ENCODE measurements at regions not wholly inside any gene's neighbourhood (a gene's known extent, or its start where the extent isn't known, plus 50 kb on each side); places are given as distances from the start of the nearest gene placed in this dataset.

DNA sequence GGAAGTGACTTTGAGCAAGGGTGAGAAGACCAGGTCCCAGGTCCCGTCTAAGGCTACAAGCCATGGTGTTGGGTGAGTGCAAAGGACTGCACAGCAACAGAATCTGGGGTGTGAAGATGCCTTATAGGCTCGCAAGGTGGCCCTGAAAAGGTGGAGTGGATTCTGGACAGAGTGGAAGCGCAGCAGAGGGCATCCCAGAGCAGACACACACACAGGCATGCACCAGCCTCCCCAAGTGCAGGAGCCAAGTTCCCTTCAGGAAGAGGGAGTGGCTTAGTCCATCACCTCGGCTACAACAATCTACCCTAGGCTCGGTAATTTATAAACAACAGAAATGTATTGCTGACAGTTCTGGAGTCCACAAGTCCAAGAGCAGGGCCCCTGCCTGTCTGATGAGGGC, 180.1 kb upstream of the PDE10A start:
- TF ChIP-seq, protein P1, sequence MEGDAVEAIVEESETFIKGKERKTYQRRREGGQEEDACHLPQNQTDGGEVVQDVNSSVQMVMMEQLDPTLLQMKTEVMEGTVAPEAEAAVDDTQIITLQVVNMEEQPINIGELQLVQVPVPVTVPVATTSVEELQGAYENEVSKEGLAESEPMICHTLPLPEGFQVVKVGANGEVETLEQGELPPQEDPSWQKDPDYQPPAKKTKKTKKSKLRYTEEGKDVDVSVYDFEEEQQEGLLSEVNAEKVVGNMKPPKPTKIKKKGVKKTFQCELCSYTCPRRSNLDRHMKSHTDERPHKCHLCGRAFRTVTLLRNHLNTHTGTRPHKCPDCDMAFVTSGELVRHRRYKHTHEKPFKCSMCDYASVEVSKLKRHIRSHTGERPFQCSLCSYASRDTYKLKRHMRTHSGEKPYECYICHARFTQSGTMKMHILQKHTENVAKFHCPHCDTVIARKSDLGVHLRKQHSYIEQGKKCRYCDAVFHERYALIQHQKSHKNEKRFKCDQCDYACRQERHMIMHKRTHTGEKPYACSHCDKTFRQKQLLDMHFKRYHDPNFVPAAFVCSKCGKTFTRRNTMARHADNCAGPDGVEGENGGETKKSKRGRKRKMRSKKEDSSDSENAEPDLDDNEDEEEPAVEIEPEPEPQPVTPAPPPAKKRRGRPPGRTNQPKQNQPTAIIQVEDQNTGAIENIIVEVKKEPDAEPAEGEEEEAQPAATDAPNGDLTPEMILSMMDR (IDR thresholded peaks at IDR 0.05; ENCODE audit: poor library complexity, severe bottlenecking): no peak
- TF ChIP-seq POLR2AphosphoS5 (IDR thresholded peaks at IDR 0.05): no peak
- no peak for TF ChIP-seq SMC3 (conservative IDR thresholded peaks at IDR 0.05; ENCODE audit: poor library complexity)
- TF ChIP-seq REST (IDR thresholded peaks at IDR 0.05; ENCODE audit: borderline replicate concordance): no peak

All from neural cell (in vitro differentiated cells).